HG02885 (cell line): ENCODE measurements at regions not wholly inside any gene's neighbourhood (a gene's known extent, or its start where the extent isn't known, plus 50 kb on each side); places are given as distances from the start of the nearest gene placed in this dataset.
"Not testable (repeated sequence)": the region's sequence is repeated elsewhere in the genome, so short reads cannot be mapped to it uniquely, and the experiment has no call there.

ENCODE experiments used
- ATAC-seq: cut with Tn5 transposase; IDR thresholded peaks from one replicate; pipeline ENCODE4 v1.9.1; 2021; ENCODE audit warnings: mild to moderate bottlenecking; ENCODE audit not compliant: unreplicated experiment, poor library complexity

DNA sequence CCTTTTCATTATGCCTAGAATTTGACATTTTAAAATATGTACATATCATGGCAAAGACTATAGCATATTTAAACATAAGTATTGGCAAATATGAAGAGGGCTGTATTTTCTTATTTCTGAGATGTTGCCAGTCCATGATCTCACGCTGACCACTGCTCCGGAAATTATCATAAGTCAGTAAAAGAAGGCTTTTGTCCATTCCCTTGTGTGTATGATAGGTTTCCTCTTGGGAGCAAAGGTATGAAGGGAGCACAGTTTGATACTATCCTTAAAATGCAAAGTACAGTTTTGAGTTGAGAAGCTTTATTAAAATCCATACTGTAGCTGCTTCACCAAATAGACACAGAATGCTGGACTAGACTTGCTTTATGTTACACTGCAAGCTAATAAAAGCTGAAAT lies 52.6 kb upstream of the AGA start:
- no peak for ATAC-seq

DNA sequence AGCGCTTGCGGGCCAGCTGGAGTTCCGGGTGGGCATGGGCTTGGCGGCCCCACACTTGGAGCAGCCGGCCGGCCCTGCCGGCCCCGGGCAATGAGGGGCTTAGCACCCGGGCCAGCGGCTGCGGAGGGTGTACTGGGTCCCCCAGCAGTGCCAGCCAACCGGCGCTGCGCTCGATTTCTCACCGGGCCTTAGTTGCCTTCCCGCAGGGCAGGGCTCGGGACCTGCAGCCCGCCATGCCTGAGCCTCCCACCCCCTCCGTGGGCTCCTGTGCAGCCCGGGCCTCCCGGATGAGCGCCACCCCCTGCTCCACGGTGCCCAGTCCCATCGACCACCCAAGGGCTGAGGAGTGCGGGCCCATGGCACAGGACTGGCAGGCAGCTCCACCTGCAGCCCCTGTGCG lies 53.4 kb upstream of the AGA start:
- not testable (repeated sequence) for ATAC-seq

DNA sequence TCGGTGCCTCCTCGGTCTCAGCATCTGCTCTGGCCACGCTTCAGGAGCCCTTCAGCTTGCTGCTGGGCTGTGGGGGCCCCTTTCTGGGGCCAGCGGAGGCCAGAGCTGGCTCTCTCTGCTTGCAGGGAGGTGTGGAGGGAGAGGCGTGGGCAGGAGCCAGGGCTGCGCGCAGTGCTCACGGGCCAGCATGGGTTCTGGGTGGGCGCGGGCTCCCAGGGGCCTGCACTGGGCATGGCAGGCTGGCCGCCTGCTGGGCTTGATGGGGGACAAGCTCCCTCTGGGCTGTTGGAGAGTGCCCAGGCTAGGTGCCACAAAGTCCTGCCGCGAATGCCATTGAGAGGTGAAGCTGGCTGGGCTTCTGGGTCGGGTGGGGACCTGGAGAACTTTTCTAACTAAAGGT lies 57.3 kb upstream of the AGA start:
- no peak for ATAC-seq

DNA sequence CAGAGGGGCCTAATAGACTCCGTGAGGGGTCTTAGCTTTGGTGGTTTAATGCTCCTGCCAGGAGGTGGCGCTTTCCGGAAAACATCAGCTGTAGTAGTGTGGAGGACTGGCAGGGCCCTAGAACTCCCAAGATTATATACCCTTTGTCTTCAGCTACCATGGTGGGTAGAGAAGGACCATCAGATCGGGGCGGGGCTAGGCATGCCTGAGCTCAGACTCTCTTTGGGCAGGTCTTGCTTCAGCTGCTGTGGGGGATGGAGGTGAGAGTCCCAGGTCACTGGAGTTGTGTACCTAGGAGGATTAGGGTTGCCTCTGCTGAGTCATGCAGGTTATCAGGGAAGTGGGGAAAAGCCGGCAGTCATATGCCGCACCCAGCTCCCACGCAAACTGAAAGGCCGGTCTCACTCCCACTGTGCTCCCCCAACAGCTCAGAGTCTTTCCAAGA lies 63.0 kb upstream of the AGA start:
- ATAC-seq: no peak

DNA sequence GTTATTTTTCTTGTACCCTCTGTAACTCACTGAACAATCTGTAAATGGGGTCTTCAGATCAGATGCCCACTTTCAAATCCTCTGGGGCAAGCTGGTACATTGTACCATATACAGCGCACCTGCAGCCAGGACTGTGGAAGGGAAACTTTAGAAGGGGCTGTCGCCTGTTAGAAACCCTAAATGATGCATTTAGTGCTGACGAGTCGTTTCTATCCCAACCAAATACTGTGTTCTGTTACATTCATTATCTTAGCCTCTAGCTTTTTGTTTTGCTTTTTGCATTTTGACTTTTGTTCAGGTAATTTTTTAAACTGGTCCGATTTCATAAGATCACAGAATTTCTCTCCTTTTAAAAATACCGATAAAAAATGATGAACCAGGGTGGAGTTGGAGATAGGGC lies 66.4 kb upstream of the AGA start:
- no peak for ATAC-seq

DNA sequence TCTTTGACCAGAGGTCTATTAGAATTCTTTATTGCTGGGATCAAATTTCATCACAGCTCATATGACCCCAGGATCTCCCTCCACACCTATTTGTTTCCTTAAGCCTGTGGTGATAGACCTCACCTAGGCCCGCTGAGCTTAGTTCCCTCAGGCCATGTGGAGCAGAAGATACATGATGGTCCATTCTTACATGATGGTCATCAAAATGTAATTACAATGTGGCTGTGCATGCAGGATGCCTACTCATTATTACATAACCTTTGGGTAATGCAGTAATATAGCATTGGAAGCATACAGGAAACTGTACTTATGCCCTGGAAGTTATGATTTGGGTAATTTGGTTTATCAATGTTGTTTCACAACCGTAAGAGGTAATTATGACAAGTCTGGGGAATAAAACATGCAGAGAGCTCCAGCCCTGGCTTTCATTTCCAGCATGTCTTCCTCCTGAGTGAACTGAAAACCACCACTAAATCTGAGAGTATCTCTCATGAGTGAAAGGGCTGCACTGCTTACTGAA lies 67.0 kb upstream of the AGA start:
- no peak for ATAC-seq

DNA sequence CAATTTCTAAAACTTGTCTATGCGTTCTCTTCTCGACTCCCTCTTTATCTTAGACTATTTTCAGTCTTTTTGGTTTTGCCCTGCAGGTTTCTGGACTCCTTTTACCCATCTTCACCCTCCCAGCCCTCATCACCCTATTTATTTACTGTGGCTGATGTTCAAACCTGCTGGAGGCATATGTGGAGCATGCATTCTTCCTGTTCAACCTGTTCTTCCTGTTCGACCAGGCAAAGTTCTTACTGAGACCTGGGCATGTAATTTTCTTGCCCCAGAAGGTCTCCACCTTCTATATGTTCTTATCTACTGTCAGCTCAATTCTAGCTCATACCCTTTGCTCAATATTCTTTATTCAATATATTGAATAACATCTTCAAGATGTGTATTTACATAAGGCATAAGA lies 69.4 kb upstream of the AGA start:
- ATAC-seq: no peak

DNA sequence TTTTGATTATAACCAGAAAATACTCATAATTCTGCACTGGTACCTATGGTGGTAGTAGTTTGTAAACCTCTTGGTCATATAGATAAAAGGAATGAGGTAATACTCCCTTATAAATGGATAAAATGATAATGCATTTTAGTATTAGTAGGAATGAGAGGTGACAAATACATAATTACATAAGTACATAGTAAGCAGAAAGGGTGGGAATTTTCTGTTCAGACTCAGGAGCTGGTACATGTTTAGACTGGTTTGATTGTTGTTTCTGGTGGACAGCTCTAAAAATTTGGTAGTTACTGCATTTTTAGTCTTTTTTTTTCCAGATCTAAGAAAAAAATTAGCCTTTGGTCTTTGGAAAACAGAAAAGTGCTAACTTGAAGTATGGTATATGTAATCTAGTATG lies 70.4 kb upstream of the AGA start:
- ATAC-seq: no peak

DNA sequence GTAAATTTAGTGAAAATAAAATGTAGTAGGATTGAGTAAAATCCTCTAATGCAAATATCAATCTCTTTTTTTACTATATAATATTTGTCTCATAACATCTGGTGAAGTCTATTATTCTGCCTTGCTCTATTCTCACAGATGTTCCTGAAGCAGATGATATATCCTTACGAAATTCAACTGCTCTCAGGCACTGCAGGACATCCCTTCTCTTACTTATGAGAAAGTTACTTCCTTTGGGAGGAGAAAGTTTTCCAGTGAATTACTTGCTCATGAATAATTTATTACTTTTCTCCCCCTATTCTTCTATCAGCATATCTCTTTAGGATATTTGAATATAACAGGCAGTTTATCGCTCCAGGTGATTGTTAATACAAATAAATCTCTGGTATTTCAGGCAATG lies 75.6 kb upstream of the AGA start:
- no peak for ATAC-seq

DNA sequence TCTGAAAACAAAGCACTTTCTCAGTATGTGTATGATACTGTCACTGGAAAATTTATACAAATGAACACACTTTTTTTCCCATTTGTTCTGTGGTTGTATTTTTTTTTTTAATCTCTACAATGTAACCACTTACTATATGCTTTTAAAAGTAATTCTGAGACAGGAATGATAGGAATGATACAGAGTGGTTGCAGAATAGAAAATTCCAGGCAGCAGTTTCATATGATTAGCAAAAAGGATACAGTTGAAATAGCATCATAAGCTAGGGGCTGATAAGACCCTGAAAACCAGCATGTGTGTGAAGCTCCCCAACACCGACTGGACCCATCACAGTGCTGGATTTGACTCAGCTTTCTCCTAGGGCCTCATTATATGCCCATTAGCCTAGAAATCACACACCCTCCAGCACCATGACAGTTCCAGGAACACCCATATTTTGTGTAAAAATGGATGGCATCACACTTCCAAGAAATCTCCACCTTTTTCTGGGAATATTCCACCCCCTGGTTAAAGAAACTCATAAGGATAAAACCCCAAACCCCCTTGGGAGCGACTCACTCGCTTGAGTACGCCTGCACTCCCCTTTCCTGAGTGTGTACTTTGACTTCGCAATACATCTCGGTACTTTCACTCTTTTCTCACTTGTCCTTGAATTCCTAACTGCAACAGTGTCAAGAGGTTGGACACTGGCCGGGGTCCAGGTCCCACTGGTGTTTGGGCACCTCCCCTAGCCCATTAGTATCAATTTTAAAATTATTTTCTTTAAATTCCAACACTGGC lies 77.4 kb upstream of the AGA start:
- no peak for ATAC-seq

DNA sequence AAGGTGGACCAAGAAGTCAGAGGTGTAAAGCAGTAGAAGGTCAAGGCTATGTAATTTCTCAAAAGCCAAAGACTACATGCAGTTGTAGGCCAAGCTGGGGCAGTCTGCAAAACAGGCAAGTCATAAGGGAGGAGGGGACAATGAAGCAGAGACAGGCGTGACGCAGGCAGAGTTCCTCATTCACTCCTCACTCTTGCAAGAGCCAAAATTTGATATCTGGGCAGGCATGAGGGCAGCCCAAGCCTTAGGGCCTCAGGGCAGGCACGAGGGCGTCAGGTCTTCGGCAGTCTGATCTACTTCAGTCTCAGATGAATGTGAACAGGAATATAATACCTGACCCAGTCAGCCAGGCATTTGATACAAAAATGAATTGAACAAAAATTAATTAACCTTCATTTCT lies 86.4 kb upstream of the AGA start:
- ATAC-seq: no peak

DNA sequence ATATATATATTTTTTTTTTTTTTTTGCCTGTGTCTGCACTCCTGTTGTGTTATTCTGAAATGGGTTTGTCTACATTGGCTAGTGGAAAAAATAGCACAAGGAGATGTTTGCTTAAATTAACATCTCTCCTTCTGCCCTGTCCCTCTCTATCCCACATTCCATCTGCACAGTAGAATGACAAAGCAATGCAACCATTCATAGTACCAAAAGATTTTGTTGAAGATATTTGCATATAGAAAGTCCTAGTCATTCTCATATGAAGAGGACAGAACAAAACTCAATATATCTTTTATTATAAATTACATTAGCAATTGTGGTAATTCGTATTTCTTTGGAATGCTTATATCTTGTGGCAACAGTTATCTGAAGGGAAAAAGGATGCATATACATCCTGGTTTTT lies 88.3 kb upstream of the AGA start:
- no peak for ATAC-seq

DNA sequence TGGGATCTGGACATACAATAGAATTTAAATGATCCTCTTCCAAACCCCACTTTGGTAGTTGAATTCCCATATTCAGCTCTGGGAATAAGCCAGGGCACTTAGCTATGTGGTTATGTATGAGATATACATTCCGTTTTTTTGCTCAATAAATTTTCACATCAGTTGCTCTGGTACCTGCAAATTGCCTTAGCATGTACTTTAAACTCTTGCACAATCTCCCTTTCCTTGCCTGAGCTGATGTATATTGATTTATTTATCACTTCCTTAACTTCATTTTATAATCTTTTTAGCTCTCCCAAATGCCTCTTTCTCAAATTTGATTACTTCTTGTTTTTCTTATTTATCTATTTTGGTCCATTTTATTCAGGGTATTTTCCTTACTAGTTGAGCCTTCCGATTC lies 90.1 kb upstream of the AGA start:
- no peak for ATAC-seq

DNA sequence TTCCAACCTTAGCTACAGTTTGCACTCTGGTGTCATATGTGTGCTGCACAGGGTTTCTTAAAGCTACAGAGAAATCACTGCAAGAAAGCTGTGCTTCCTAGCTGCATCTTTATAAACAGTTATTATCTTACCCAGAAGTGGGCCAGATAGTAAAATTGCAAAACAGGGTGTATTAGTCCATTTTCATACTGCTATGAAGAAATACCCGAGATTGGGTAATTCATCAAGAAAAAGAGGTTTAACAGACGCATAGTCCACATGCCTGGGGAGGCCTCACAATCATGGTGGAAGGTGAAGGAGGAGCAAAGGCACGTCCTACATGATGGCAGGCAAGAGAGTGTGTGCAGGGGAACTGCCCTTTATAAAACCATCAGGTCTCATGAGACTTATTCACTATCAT lies 92.6 kb upstream of the AGA start:
- ATAC-seq: not testable (repeated sequence)

DNA sequence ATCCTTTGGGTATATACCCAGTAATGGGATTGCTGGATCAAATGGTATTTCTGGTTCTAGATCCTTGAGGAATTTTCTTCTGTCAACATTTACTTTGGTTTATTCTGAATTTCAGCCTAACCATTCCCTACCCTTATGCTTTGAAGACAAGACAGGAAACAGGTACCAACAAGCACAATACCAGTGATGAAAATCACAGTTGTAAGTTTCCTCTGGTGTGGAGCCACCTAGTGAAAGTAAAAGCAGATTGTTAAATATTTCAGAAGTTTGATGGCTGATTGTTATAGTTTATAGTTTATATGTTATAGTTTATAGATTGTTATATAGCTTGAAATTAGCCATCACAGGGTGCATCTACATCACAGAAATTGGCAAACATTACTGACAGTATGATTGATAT lies 104.5 kb upstream of the AGA start:
- ATAC-seq: no peak

DNA sequence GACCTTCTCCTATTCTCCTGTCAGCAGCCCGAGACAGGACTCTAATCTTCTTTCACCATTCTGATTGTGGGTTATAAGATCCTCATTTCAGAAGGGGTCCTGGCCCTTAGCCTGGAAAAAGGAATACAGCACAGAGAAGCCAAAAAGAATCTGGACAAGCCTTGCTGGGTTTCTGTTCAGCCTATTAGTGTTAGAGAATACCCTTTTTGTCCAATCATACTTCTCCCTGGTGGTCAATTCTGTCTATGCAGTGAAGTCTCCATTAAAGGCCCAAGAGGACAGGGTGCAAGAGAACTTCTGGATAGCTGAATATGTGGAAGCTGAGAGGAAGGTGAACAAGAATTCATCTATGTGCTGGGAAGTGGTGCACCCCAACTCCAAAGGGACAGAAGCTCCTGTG lies 105.7 kb upstream of the AGA start:
- ATAC-seq: no peak

DNA sequence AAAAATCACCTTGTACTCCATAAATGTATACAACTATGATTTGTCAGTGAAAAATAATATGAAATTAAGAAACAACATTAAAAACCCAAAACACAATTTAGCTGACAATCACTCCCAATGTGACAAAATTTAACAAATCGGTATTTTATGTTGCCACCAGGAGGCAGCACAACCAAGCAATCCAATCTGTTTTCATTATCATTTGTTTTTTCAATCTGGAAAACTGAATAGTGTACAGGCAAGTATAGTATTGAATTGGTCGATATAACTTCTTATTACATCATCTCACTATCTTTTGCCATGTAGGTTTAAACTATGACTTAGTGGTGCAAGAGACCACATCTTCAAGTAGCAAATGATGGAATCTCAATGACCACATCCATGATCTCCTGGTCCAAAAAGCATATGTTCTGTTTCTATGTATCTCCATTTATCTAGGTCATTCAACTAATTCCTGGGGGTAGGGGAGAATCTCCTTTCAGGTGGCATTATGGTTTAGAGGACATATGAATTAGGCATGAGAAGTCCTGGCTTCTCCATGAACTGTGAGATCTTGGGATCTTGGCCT lies 112.9 kb upstream of the AGA start:
- ATAC-seq: peak; percentile 65

DNA sequence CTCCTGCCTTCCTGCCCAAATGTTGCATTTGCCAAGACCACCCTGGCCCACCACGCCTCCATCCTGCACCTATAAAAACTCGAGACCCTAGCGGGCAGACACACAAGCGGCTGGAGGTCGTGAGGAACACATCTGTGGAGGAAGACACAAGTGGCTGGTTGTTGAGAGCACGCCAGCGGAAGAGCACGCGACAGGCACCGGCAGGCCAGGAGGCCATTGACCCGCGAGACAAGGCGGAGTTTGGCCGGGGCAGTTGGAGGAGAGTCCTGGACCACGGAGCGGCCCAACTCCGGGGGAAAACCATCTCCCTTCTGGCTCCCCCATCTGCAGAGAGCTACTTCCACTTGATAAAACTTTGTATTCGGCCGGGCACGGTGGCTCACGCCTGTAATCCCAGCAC lies 115.2 kb upstream of the AGA start:
- no peak for ATAC-seq

DNA sequence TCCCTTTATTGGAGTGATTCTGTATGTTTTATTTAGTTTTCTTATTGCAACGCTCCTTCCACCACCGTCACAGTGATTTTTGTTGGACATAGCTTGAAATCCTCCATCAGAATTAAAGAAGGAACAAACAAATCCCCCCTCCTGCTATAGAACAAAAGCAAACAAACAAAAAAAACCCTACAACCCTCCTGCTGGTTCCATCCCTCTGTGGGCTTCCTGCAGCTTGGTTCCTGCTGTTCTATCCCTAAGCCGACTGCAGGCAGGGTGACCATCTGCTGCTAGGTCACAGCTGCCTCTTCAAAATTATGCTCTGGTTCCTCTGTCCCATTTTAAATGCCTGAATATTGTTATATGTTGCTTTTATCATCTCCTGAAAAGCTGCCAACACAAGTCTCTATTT lies 116.8 kb upstream of the AGA start:
- no peak for ATAC-seq

DNA sequence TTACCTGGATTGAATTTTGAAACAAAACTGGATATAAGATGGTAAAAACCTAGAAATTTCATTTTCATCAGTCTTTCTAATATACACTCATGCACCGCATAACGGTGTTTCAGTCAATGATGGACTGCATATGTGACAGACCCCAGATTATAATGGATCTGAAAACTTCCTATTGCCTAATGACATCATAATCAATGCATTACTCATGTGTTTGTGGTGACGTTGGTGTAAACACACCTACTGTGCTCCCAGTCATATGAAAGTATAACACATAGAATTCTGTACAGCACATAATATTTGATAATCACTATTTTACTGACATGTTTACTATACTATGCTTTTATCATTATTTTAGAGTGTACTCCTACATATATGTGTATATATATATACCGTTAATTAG lies 119.9 kb upstream of the AGA start:
- ATAC-seq: no peak

DNA sequence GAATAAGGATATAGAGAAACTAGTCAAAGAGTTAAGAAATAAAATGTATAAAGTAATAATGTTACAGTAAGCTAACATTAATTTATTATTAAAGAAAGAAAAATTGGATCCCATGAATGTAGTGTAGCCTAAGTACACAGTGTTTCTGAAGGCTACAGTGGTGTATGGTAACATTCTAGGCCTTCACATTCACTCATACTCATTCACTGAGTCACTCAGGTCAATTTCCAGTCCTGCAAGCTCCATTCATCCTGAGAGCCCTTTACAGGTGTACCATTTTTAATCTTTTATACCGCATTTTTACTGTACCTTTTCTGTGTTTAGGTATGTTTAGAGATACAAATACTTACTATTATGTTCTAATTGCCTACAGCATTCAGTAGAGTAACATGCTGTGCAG lies 120.6 kb upstream of the AGA start:
- ATAC-seq: no peak

DNA sequence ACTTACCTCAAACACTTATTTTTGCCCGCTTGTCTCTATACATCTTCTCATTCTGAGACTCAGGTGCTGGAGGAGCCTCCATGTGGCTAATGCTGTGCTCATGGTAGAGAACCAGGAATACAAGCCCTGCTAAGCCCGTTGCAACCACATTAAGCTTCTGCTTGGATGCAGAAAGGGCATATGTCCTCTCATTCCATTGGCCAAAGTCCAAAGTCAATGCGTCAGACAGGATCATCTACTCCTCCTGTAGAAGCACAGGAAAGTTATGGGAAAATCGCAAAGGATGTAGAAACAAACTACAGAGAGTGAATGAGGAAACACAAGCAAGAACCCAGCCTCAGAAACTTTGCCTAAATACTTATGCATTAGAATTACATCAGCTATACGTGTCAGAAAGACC lies 124.5 kb upstream of the AGA start:
- no peak for ATAC-seq
